Trophoblast cell (in vitro differentiated cells and primary cell): ENCODE measurements at regions not wholly inside any gene's neighbourhood (a gene's known extent, or its start where the extent isn't known, plus 50 kb on each side); places are given as distances from the start of the nearest gene placed in this dataset.

Source experiments
- DNase-seq, 2 donors: peaks; one replicate each; pipeline ENCODE4 v3.0.0-alpha.2; 2016
- H2AFZ ChIP-seq: 2 replicates; pipeline ENCODE4 v1.6.1; 2013; ENCODE audit warnings: low read length, moderate library complexity, mild to moderate bottlenecking; ENCODE audit not compliant: insufficient read depth, poor library complexity
- H2AK5ac ChIP-seq: 2 replicates; pipeline ENCODE4 v1.6.1; 2013; ENCODE audit warnings: mild to moderate bottlenecking, low read length
- H2BK120ac ChIP-seq: 2 replicates; pipeline ENCODE4 v1.6.1; 2013; ENCODE audit warnings: low read length, mild to moderate bottlenecking, moderate library complexity; ENCODE audit not compliant: insufficient read depth, poor library complexity
- H2BK12ac ChIP-seq: 2 replicates; pipeline ENCODE4 v1.6.1; 2013; ENCODE audit warnings: mild to moderate bottlenecking, low read length, moderate library complexity
- H2BK5ac ChIP-seq: 2 replicates; pipeline ENCODE4 v1.6.1; 2013; ENCODE audit warnings: low read length, low read depth, moderate library complexity, mild to moderate bottlenecking; ENCODE audit not compliant: poor library complexity
- H3K14ac ChIP-seq: 2 replicates; pipeline ENCODE4 v1.6.1; 2013; ENCODE audit warnings: mild to moderate bottlenecking, low read length
- H3K18ac ChIP-seq: 2 replicates; pipeline ENCODE4 v1.6.1; 2013; ENCODE audit warnings: mild to moderate bottlenecking, low read length
- H3K23ac ChIP-seq: 2 replicates; pipeline ENCODE4 v1.6.1; 2013; ENCODE audit warnings: low read length
- H3K27ac ChIP-seq: 2 replicates; pipeline ENCODE4 v1.5.1; 2013; ENCODE audit warnings: low read depth, mild to moderate bottlenecking, inconsistent platforms, low read length, moderate library complexity
- H3K27me3 ChIP-seq: 2 replicates; pipeline ENCODE4 v1.6.1; 2013; ENCODE audit warnings: inconsistent platforms, mild to moderate bottlenecking, low read length, moderate library complexity; ENCODE audit not compliant: insufficient read depth
- H3K36me3 ChIP-seq, 2 experiments: 1 replicate in 1 of 2; 2 replicates in 1 of 2; pipeline ENCODE4 v1.6.1; 2013; ENCODE audit warnings: low read length in 2 of 2, mild to moderate bottlenecking in 2 of 2, moderate library complexity in 1 of 2; ENCODE audit not compliant: insufficient read depth in 2 of 2, control insufficient read depth in 1 of 2
- H3K4ac ChIP-seq: 2 replicates; pipeline ENCODE4 v1.6.1; 2013; ENCODE audit warnings: low read depth, mild to moderate bottlenecking, low read length, moderate library complexity
- H3K4me1 ChIP-seq, 2 experiments: 1 replicate in 1 of 2; 2 replicates in 1 of 2; pipeline ENCODE4 v1.6.1; 2013; ENCODE audit warnings: low read length in 2 of 2, mild to moderate bottlenecking in 2 of 2, moderate library complexity in 1 of 2; ENCODE audit not compliant: insufficient read depth in 2 of 2, control insufficient read depth in 1 of 2
- H3K4me2 ChIP-seq: 2 replicates; pipeline ENCODE4 v1.6.1; 2013; ENCODE audit warnings: inconsistent platforms, mild to moderate bottlenecking, low read length, moderate library complexity
- H3K4me3 ChIP-seq: 2 replicates; pipeline ENCODE4 v1.5.1; 2013; ENCODE audit warnings: mild to moderate bottlenecking, low read depth, low read length, inconsistent platforms
- H3K79me1 ChIP-seq: one replicate; pipeline ENCODE4 v1.6.1; 2013; ENCODE audit warnings: low read length
- H3K79me2 ChIP-seq: 2 replicates; pipeline ENCODE4 v1.6.1; 2013; ENCODE audit warnings: low read length, mild to moderate bottlenecking; ENCODE audit not compliant: control insufficient read depth, insufficient read depth, poor library complexity
- H3K9ac ChIP-seq: 2 replicates; pipeline ENCODE4 v1.6.1; 2013; ENCODE audit warnings: mild to moderate bottlenecking, low read length
- H3K9me3 ChIP-seq: 2 replicates; pipeline ENCODE4 v1.6.1; 2013; ENCODE audit warnings: low read depth, mild to moderate bottlenecking, control low read depth, inconsistent platforms, low read length; ENCODE audit not compliant: insufficient read depth
- H4K12ac ChIP-seq: 2 replicates; pipeline ENCODE4 v1.6.1; 2013; ENCODE audit warnings: low read depth, mild to moderate bottlenecking, low read length, moderate library complexity
- H4K8ac ChIP-seq: 2 replicates; pipeline ENCODE4 v1.6.1; 2013; ENCODE audit warnings: low read depth, mild to moderate bottlenecking, low read length, moderate library complexity
- H4K91ac ChIP-seq: one replicate; pipeline ENCODE4 v1.6.1; 2013; ENCODE audit warnings: low read depth, mild to moderate bottlenecking, low read length, moderate library complexity
- WGBS: extraction: QIAGEN DNeasy Blood & Tissue Kit; methylation state at CpG from one replicate; pipeline ENCODE4 v1.1.7; 2013; ENCODE audit warnings: missing lambda C conversion rate; ENCODE audit not compliant: insufficient read length, insufficient coverage; ENCODE audit errors: extremely low coverage; 5-methylcytosine and 5-hydroxymethylcytosine counted together

DNA sequence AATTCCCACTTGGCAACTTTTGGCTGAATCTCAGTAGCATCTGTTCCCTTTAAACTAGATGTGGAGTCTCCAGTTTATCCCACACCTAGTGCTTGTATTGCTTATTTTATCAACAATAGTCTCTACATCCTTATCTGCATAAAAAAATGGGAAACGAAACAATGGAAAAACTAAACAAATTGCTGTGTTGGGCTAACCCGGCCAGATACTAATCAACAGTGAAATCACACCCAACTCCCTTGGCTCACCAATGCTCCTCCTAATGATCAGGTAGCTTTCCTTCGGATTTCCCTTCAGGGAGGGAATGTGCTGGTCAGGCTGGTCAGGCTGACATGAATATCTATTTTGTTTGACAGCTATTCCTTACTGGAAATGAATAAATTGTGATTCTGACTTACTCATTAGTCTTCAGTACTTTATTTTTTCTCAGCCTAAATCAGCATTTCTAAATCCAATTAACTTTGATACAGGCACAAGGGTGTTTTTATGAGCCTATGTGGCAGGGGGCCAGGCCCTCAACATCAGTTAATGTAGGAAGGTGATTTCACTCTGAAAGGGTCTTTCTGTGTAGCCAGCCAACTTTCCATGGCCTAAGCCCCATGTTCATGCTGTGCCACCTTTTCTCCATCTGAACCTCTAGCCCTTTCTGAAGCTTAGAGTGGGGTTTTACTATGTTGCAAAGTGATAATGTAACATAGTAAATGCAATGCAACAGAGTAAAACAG is 170.5 kb upstream of the NPSR1 start:
- Histone ChIP-seq H2BK5ac (no peak overlapping the region), H3K4me1 (no peaks in the 10 kb centered on the region), H4K91ac (no peak overlapping the region), H3K9me3 (no peaks in the 10 kb centered on the region), H3K36me3 (no peaks in the 10 kb centered on the region), H3K18ac (no peak overlapping the region), H3K23ac (no peak overlapping the region), H3K4me2 (no peak overlapping the region), H3K27ac (no peak overlapping the region), H2AK5ac (no peak overlapping the region), H3K4ac (no peak overlapping the region), H3K4me3 (no peak overlapping the region), H4K8ac (no peak overlapping the region), H2BK120ac (no peak overlapping the region), H2AFZ (no peak overlapping the region), H3K14ac (no peak overlapping the region), H2BK12ac (no peak overlapping the region), H3K79me2 (no peaks in the 10 kb centered on the region), H3K9ac (no peak overlapping the region), H3K27me3 (no peaks in the 10 kb centered on the region), H4K12ac (no peak overlapping the region), H3K79me1 (no peaks in the 10 kb centered on the region)
- peak in 1 of 2 donors; percentile 4 for DNase-seq
- no CpG with 5 or more reads among the region's 3 CpGs for WGBS

DNA sequence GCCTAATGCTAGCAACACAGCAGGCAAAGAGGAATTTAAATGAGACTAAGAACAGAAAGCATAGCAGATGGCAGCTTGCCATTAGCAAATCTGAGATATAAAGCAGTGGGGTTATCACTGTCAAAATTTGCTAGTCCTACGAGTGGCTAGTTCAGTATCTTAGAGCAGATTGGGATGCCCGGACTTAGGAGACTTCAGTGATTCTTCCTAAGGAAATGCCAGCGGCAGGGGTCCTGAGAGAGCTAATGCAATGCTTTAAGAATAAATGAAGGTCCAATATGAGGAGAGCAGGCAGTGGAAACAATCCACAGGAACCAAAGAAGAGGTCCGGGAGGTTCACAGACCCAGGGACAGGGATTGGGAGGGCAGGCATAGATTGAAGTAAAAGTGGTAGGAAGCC is 169.3 kb upstream of the NPSR1 start:
- Histone ChIP-seq H3K27ac (no peak overlapping the region), H3K18ac (no peak overlapping the region), H3K79me2 (no peaks in the 10 kb centered on the region), H2BK120ac (no peak overlapping the region), H3K27me3 (no peaks in the 10 kb centered on the region), H3K4me2 (no peak overlapping the region), H3K14ac (no peak overlapping the region), H3K4ac (no peak overlapping the region), H2AK5ac (no peak overlapping the region), H4K91ac (no peak overlapping the region), H2BK12ac (no peak overlapping the region), H3K9me3 (no peaks in the 10 kb centered on the region), H3K9ac (no peak overlapping the region), H4K12ac (no peak overlapping the region), H3K79me1 (no peaks in the 10 kb centered on the region), H4K8ac (no peak overlapping the region), H3K36me3 (no peaks in the 10 kb centered on the region), H3K4me3 (no peak overlapping the region), H3K4me1 (no peaks in the 10 kb centered on the region), H2BK5ac (no peak overlapping the region), H3K23ac (no peak overlapping the region), H2AFZ (no peak overlapping the region)
- WGBS: no CpG with 5 or more reads among the region's 4 CpGs
- DNase-seq: no peak

DNA sequence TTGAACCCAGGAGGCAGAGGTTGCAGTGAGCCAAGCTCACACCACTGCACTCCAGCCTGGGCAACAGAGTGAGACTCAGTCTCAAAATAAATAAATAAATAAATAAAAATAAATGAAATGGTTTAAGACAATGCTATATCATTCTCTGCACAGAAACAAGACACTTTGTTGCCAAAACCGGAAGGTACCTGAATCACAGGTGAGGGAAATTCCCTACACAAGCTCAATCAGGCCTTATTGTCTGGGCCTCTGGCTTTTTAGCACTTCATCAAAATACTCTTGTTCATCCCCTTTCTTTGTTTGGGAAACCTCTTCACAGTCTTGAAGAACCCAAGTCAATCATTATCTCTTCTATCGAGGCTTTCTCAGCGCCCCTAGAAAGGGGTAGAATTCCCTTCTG is 166.1 kb upstream of the NPSR1 start:
- Histone ChIP-seq H3K79me2 (no peaks in the 10 kb centered on the region), H4K12ac (no peak overlapping the region), H3K18ac (no peak overlapping the region), H3K14ac (no peak overlapping the region), H2AK5ac (no peak overlapping the region), H3K4ac (no peak overlapping the region), H2BK12ac (no peak overlapping the region), H3K9ac (no peak overlapping the region), H3K27ac (no peak overlapping the region), H2AFZ (no peak overlapping the region), H3K27me3 (no peaks in the 10 kb centered on the region), H3K4me3 (no peak overlapping the region), H3K4me1 (no peaks in the 10 kb centered on the region), H3K79me1 (no peaks in the 10 kb centered on the region), H3K9me3 (no peaks in the 10 kb centered on the region), H3K4me2 (no peak overlapping the region), H2BK120ac (no peak overlapping the region), H3K23ac (no peak overlapping the region), H4K91ac (no peak overlapping the region), H3K36me3 (no peaks in the 10 kb centered on the region), H4K8ac (no peak overlapping the region), H2BK5ac (no peak overlapping the region)
- DNase-seq: no peak
- no CpG with 5 or more reads among the region's 3 CpGs for WGBS

DNA sequence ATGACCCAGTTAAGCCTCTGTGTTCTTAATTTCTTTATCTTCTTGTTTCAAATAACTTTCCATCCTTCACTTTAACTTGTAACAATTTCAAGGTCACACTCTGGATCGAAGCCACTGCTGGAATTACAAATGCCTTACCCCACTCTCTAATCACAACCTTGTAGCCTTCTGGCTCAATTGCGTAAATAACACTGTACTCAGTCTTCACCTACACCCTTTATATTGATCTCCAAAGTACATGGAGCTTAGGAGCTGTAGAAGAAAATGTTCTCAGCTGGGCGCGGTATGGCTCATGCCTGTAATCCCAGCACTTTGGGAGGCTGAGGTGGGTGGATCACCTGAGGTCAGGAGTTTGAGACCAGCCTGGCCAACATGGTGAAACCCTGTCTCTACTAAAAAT is 164.3 kb upstream of the NPSR1 start:
- no peak overlapping the region for H3K18ac ChIP-seq
- H3K27ac ChIP-seq: no peak overlapping the region
- no peaks in the 10 kb centered on the region for H3K79me1 ChIP-seq
- no peak overlapping the region for H4K91ac ChIP-seq
- no peaks in the 10 kb centered on the region for H3K4me1 ChIP-seq
- no peak overlapping the region for H2BK12ac ChIP-seq
- no peaks in the 10 kb centered on the region for H3K27me3 ChIP-seq
- H2AK5ac ChIP-seq: no peak overlapping the region
- WGBS: no CpG with 5 or more reads among the region's 4 CpGs
- H3K4me3 ChIP-seq: no peak overlapping the region
- H3K79me2 ChIP-seq: no peaks in the 10 kb centered on the region
- no peak overlapping the region for H3K4me2 ChIP-seq
- H3K23ac ChIP-seq: no peak overlapping the region
- no peak overlapping the region for H4K12ac ChIP-seq
- no peaks in the 10 kb centered on the region for H3K36me3 ChIP-seq
- no peak for DNase-seq
- H2BK120ac ChIP-seq: no peak overlapping the region
- H3K4ac ChIP-seq: no peak overlapping the region
- H3K14ac ChIP-seq: no peak overlapping the region
- H2BK5ac ChIP-seq: no peak overlapping the region
- H3K9ac ChIP-seq: no peak overlapping the region
- H4K8ac ChIP-seq: no peak overlapping the region
- H2AFZ ChIP-seq: no peak overlapping the region
- no peaks in the 10 kb centered on the region for H3K9me3 ChIP-seq
